Hematopoietic multipotent progenitor cell treated with erythropoietin and hydrocortisone succinate and interleukin-3 and kit ligand, for 4 days (in vitro differentiated cells): ENCODE measurements at regions not wholly inside any gene's neighbourhood (a gene's known extent, or its start where the extent isn't known, plus 50 kb on each side); places are given as distances from the start of the nearest gene placed in this dataset.
"Not testable (repeated sequence)": the region's sequence is repeated elsewhere in the genome, so short reads cannot be mapped to it uniquely, and the experiment has no call there.

Source experiments
- DNase-seq: peaks from one replicate; pipeline ENCODE4 v3.0.0-alpha.2; 2015

- no peak for DNase-seq
Measured at GRCh38 chrX:943035-943434, 269.4 kb downstream of the CRLF2 start.

- no peak for DNase-seq
Measured at GRCh38 chrX:940691-941090, 271.8 kb downstream of the CRLF2 start.

- no peak for DNase-seq
Measured at GRCh38 chrX:936979-937769, 275.3 kb downstream of the CRLF2 start.

DNA sequence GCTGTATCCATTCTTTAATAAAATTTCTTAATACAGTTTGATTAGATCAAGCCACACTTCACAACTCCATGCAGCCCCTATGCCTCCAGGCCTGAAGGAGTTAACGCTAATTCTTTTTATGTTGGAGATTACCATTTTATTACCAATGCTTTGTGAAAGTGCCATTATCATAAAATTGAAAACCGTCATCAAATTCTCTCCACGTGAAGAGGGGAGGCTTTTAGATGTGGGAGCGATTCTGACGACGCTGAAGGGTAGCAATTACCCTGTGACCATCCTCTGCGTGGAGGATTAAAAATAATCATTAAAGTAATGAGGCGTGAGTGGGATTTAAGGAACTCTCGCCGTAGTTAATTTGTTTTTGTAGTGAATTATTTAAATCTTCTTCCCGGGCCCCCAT is 278.8 kb downstream of the CRLF2 start:
- no peak for DNase-seq

DNA sequence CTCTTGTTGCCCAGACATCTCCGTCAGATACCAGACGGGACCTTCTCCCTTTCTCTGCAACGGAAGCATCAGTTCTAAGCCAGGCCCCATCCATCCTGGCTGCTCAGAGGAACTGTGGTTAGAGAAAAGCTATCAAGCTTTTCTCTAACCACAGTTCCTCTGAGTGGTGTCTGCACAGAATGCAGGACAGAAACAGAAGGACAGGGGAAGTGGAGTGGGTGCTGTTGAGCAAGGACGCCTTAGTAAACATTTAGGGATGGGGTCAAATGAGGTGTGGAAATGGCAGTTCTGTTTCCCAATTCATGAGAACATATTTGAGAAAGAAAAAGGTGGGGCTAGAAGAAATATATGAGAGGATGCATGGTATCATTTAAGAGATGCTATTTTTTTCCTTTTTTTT is 283.8 kb downstream of the CRLF2 start:
- peak; percentile 45 for DNase-seq

- DNase-seq, result no peak
Measured at GRCh38 chrX:926991-927390, 285.5 kb downstream of the CRLF2 start.

GRCh38 chrX:926070-926469 is 286.4 kb downstream of the CRLF2 start:
- no peak for DNase-seq

DNA sequence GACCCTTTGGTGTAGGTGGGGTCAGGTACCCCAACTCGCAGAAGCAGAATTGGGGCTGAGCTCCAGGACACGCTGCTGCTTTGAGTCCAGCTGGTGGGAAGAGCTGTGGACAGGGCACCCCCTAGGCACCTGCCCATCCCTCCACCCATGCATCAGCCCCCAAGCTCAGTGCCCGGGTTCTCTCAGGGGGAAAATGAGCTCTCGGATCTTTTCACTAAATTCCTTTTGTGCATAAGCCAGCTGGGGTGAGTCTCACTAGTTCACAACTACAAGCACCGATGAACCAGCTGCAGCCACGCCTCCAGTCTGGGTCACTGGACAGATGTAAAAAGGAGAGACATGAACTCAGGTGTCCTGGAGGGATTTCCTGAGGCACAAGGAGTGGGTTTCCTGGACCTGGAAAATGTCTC is 286.8 kb downstream of the CRLF2 start:
- no peak for DNase-seq

DNA sequence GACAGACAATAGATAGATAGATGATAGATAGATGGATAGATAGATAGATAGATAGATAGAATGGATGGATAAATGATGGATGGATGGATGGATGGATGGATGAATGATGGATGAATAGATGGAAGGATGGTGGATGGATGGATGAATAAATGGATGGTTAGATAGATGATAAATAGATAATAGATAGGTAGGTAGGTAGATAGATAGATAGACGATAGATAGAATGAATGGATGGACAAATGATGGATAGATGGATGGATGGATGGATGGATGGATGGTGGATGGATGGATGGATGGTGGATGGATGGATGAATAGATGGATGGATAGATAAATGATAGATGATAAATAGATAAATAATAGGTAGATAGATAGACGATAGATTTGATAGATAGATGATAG is 287.4 kb downstream of the CRLF2 start:
- DNase-seq, result no peak

DNA sequence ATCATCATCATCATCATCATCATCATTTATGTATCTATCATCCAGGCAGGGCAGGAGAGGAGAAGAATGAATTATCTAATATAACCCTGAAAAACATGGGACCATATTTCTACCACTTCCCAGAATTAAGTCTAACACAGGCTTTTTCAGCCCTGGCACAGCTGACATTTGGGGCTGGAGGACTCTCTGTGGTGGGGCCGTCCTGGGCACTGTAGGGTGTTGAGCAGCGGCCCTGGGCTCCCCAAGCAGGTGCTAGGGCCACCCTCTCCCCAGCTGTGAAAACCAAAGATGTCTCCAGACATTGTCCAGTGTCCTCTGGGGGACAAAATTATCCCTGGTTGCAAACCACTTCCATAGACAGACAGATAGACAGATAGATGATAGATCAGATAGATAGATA is 288.4 kb downstream of the CRLF2 start:
- peak; percentile 31 for DNase-seq

DNA sequence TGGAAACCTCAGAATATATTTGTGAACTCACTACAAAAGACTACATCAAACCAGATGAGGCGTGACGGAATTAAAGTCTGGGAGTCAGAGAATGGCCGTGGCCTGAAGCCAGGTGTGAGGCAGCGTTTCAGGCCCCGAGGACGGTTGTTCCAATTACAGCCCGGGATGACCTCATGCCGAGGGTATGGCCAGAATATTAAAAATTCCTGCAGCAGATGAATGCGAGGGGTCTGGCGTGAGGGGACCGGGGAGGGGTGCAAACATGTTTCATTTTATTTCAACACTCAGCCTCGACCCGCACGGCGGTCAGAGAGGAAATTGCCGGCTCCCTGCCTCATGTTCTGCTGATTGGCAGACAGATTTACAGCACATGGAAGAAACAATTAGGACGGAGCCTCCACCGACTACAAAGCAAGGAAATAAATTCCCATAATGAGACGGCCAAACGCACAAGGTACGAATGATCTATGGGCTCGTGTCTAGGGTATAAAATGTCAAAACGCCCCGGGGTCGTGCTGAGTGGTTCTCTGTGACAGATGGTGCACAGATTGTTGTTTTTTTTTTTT is 289.7 kb downstream of the SHOX start:
- DNase-seq, result no peak

DNA sequence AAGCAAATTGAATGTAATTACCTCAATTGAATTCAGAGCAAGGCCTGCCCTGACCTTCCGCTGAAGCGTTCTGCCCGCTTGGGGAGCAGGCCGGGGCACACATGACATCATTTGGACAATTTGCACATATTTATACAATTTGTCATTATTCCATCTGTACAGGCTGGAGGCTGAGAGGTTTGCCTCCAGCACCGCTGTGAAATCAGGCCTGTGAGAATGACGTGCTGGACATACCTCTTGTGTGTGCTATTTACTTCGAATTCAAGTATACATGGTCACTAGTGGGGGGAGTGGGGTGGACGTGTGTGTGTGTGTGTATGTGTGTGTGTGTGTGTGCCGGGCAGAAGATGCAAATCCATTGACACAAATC is 285.6 kb downstream of the SHOX start:
- DNase-seq, result no peak

DNA sequence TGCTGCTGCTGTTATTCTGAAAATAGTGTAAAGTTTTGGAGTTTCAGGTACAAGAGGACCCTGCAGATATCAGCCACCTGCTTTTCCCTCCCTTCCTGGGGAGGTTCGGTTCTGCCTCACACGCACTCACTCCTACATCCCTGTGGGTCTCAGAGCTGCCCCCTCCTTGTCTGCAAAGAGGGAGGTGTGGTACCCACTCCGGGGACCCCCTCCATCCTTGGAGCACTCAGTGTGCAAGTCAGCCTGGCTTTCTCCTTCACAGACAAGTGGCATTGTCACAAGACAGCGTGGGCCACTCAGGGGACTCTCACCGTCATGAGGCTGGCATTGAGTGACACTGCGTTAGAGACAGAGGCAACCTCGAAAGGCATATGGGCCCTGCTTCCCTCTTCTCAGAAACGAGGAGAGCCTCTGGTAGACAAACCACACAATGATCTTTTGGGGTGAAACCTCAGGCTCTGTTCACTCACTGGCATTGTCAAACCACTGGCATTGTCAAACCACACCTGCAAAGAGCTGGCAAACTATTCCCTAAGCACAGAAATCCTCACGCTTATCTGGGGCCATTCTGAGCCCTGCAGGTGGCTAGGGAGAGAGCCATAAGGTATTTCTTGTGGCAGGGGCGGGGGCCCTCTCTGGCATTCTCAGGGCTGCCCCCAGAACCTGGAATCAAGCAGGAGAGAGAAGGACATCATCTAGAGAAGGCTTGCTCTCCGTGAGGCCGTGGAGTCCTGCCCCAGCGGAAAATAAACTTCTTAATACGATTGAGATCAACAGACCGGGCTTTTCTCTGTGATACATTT is 285.0 kb downstream of the SHOX start:
- peak; percentile 45 for DNase-seq

DNA sequence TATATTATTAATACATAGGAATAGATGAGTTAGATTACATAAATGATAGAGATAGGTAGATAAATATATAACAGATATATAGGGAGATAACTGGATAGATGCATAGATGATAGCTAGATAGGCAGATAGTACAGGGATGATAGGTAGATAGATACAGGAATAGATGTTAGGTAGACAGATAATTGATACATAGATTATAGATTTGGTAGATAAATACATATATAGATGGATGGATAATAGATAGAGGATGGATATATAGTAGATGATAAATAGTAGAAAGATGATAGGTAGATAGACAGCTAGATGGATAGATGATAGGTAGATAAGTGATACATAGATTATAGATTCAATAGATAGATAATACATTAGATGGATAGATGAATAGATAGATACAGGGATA is 283.6 kb downstream of the SHOX start:
- DNase-seq, result no peak

DNA sequence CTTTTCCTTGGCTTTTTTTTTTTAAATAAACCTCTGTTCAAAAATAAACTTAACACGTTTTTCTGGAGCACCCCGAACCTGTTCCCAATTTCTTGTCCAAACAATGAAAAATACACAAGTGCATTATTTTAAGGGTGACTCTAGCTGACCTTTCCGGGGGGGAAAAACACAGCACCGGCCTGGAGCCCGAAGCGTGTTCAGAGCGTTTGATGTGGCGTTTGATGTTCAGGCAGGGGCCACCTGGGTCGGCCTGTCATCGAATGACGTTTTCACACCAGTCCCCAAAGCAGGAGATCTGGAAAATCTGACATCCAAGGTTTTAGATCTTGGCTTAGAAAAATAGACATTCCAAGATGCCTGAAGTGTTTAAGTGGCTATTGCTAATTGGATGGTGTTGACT is 282.1 kb downstream of the SHOX start:
- DNase-seq, result no peak

GRCh38 chrX:909068-909467 is 278.5 kb downstream of the SHOX start:
- DNase-seq, result not testable (repeated sequence)

DNA sequence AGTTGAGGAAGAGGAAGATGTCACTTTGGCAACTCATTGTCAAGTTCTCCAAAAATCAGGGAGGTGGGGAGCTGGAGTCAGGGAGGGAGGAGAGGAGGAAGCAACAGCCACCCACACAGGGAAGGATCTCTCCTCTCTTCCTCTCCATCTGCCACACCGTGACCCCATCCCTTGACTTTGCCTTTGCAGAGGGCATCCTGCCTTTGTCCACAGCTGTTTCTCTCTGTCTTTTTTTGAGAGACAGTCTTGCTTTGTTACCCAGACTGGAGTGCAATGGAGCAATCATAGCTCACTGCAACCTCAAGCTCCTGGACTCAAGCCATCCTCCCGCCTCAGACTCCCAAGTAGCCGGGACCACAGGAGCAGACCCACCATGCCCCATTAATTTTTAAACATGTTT is 276.0 kb downstream of the SHOX start:
- DNase-seq, result no peak

DNA sequence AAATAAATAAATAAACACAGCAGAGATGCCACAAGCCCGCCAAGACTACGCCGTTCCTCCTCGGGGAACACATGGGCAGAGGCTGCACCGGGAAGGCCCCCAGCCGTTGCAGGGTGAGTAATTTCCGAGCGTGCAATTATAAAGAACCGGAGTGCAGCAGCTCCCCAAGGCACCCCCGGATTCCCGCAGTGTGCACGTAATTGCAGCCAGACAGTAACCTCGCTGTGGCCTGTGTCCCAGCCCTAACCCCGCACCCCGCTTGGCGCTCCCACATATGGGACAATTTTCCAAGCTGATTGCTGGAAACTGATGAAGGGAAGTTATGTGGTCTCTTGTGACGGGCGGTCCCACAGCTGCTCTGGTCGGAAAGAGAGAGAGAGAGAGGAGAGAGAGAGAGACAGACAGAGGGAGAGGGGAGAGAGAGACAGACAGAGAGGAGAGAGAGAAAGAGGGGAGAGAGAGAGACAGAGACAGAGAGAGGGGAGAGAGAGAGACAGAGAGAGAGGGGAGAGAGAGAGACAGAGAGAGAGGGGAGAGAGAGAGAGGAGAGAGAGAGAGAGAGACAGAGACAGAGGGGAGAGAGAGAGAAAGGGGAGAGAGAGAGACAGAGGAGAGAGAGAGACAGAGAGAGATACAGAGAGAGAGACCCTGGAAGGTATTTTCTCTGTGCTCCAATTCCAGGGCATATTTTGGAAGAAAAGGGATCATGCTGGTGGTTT is 275.4 kb downstream of the SHOX start:
- DNase-seq, result no peak

GRCh38 chrX:903116-903515 is 272.5 kb downstream of the SHOX start:
- no peak for DNase-seq

- DNase-seq, result no peak
Measured at GRCh38 chrX:896256-896655, 265.7 kb downstream of the SHOX start.

DNA sequence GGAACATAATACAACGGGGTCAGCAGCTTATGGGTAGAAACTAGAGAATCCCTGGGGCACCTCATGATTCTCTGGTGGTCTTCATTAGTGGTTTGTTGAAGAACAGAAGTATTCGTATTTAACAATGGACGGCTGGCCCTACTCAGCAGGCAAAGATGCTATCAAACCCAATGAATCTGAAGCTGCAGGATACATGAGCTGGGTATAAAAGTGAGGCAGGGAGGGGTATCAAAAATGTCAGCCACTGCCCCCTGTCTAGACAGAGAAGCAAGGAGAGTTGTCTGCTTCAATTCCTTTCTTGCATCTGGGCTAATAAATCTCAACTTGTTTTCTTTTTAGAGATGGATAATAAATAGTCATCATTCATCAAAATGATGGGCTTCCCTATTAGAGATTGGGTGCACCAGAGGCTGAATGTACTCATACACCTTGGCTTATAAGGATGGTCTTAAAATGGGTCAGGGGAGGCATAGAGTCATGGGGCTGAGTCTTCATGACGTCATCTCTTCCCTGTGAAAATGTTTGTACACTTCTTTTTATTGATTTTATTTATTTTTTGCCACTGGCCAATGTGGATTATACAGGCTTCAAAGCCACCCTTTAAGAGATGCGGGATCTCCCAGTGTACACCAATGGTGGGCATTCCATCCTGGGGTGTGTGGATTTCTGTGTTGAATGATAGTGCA is 259.5 kb downstream of the SHOX start:
- no peak for DNase-seq

DNA sequence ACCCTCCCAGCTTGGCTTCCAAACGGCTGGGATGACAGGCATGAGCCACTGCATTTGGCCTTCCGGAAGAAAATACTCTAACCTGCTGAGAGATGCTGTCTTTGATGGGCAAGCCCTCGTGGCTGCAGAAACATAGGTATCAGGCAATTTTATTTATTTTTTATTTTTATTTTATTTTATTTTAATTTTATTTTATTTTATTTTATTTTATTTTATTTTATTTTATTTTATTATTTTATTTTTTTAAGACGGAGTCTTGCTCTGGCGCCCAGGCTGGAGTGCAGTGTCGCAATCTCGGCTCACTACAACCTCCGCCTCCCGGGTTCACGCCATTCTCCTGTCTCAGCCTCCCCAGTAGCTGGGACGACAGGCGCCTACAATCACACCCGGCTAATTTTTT is 257.1 kb downstream of the SHOX start:
- DNase-seq, result not testable (repeated sequence)

GRCh38 chrX:883588-883987 is 253.0 kb downstream of the SHOX start:
- DNase-seq, result no peak
